HUES48 (cell line): ENCODE measurements at regions not wholly inside any gene's neighbourhood (a gene's known extent, or its start where the extent isn't known, plus 50 kb on each side); places are given as distances from the start of the nearest gene placed in this dataset.

Experiments used
- H3K27ac ChIP-seq: one replicate; pipeline ENCODE4 v1.7.0; 2013; ENCODE audit warnings: low read depth, low read length, inconsistent platforms
- H3K27me3 ChIP-seq: 2 replicates; pipeline ENCODE4 v1.6.1; 2013; ENCODE audit warnings: mild to moderate bottlenecking, low read length; ENCODE audit not compliant: control insufficient read depth, insufficient read depth
- H3K36me3 ChIP-seq: 2 replicates; pipeline ENCODE4 v1.6.1; 2013; ENCODE audit warnings: low read length; ENCODE audit not compliant: control insufficient read depth, insufficient read depth
- H3K4me1 ChIP-seq: 2 replicates; pipeline ENCODE4 v1.6.1; 2013; ENCODE audit warnings: mild to moderate bottlenecking, low read length; ENCODE audit not compliant: control insufficient read depth, insufficient read depth
- H3K4me3 ChIP-seq: 2 replicates; pipeline ENCODE4 v1.5.1; 2013; ENCODE audit warnings: mild to moderate bottlenecking, low read depth, low read length
- H3K9ac ChIP-seq: 2 replicates; pipeline ENCODE4 v1.6.1; 2013; ENCODE audit warnings: mild to moderate bottlenecking, low read depth, low read length, moderate library complexity
- H3K9me3 ChIP-seq: 2 replicates; pipeline ENCODE4 v1.6.1; 2013; ENCODE audit warnings: low read length; ENCODE audit not compliant: control insufficient read depth, insufficient read depth

GRCh38 chr2:236820763-236821344, 251.2 kb downstream of the ACKR3 start:
- H3K27ac ChIP-seq = no peak overlapping the region
- H3K4me1 ChIP-seq = peaks cover 27% of the 10 kb centered on the region
- H3K9ac ChIP-seq = no peak overlapping the region
- H3K36me3 ChIP-seq = no peaks in the 10 kb centered on the region
- no peaks in the 10 kb centered on the region for H3K27me3 ChIP-seq
- no peaks in the 10 kb centered on the region for H3K9me3 ChIP-seq
- no peak overlapping the region for H3K4me3 ChIP-seq

GRCh38 chr2:236823041-236823629, 253.5 kb downstream of the ACKR3 start:
- no peak overlapping the region for H3K9ac ChIP-seq
- peaks cover 48% of the 10 kb centered on the region for H3K4me1 ChIP-seq
- no peaks in the 10 kb centered on the region for H3K36me3 ChIP-seq
- peak overlapping the region; percentile 46 for H3K27ac ChIP-seq
- no peaks in the 10 kb centered on the region for H3K9me3 ChIP-seq
- H3K4me3 ChIP-seq = no peak overlapping the region
- H3K27me3 ChIP-seq = no peaks in the 10 kb centered on the region

GRCh38 chr2:236823963-236824362, 254.3 kb downstream of the ACKR3 start:
- Histone ChIP-seq H3K9ac (no peak overlapping the region), H3K27ac (peak overlapping the region; percentile 46), H3K4me3 (no peak overlapping the region), H3K9me3 (no peaks in the 10 kb centered on the region), H3K36me3 (no peaks in the 10 kb centered on the region), H3K4me1 (peaks cover 55% of the 10 kb centered on the region), H3K27me3 (no peaks in the 10 kb centered on the region)

- H3K36me3 ChIP-seq = no peaks in the 10 kb centered on the region
- H3K9me3 ChIP-seq = no peaks in the 10 kb centered on the region
- H3K27me3 ChIP-seq = no peaks in the 10 kb centered on the region
- H3K9ac ChIP-seq = no peak overlapping the region
- no peak overlapping the region for H3K27ac ChIP-seq
- H3K4me3 ChIP-seq = no peak overlapping the region
- H3K4me1 ChIP-seq = peaks cover 55% of the 10 kb centered on the region
Observed at GRCh38 chr2:236824836-236825235, 255.2 kb downstream of the ACKR3 start.

- Histone ChIP-seq H3K9ac (no peak overlapping the region), H3K36me3 (no peaks in the 10 kb centered on the region), H3K4me3 (no peak overlapping the region), H3K27me3 (no peaks in the 10 kb centered on the region), H3K4me1 (peaks cover 55% of the 10 kb centered on the region), H3K27ac (no peak overlapping the region), H3K9me3 (no peaks in the 10 kb centered on the region)
Observed at GRCh38 chr2:236825989-236826510, 256.4 kb downstream of the ACKR3 start.

GRCh38 chr2:236826606-236827156, 257.1 kb downstream of the ACKR3 start:
- H3K9ac ChIP-seq = no peak overlapping the region
- H3K4me1 ChIP-seq = peaks cover 55% of the 10 kb centered on the region
- H3K4me3 ChIP-seq = no peak overlapping the region
- H3K9me3 ChIP-seq = no peaks in the 10 kb centered on the region
- H3K36me3 ChIP-seq = no peaks in the 10 kb centered on the region
- H3K27me3 ChIP-seq = no peaks in the 10 kb centered on the region
- H3K27ac ChIP-seq = no peak overlapping the region

- Histone ChIP-seq H3K36me3 (no peaks in the 10 kb centered on the region), H3K27me3 (no peaks in the 10 kb centered on the region), H3K9ac (no peak overlapping the region), H3K4me1 (peaks cover 55% of the 10 kb centered on the region), H3K27ac (peak overlapping the region; percentile 14), H3K4me3 (no peak overlapping the region), H3K9me3 (no peaks in the 10 kb centered on the region)
Observed at GRCh38 chr2:236827997-236828396, 257.7 kb upstream of the COPS8 start.

GRCh38 chr2:236828820-236829219, 256.9 kb upstream of the COPS8 start:
- Histone ChIP-seq H3K27ac (no peak overlapping the region), H3K4me1 (peaks cover 47% of the 10 kb centered on the region), H3K9me3 (no peaks in the 10 kb centered on the region), H3K36me3 (no peaks in the 10 kb centered on the region), H3K27me3 (no peaks in the 10 kb centered on the region), H3K9ac (no peak overlapping the region), H3K4me3 (no peak overlapping the region)

- Histone ChIP-seq H3K9me3 (peaks cover 10% of the 10 kb centered on the region), H3K27me3 (no peaks in the 10 kb centered on the region), H3K4me3 (no peak overlapping the region), H3K27ac (no peak overlapping the region), H3K4me1 (peaks cover 27% of the 10 kb centered on the region), H3K9ac (no peak overlapping the region), H3K36me3 (no peaks in the 10 kb centered on the region)
Observed at GRCh38 chr2:236830926-236831325, 254.8 kb upstream of the COPS8 start.

GRCh38 chr2:236831698-236832097, 254.0 kb upstream of the COPS8 start:
- peaks cover 19% of the 10 kb centered on the region for H3K4me1 ChIP-seq
- no peaks in the 10 kb centered on the region for H3K27me3 ChIP-seq
- peaks cover 11% of the 10 kb centered on the region for H3K9me3 ChIP-seq
- H3K27ac ChIP-seq = no peak overlapping the region
- no peak overlapping the region for H3K9ac ChIP-seq
- no peaks in the 10 kb centered on the region for H3K36me3 ChIP-seq
- no peak overlapping the region for H3K4me3 ChIP-seq

- no peak overlapping the region for H3K9ac ChIP-seq
- no peaks in the 10 kb centered on the region for H3K36me3 ChIP-seq
- no peaks in the 10 kb centered on the region for H3K27me3 ChIP-seq
- H3K27ac ChIP-seq = no peak overlapping the region
- peaks cover 11% of the 10 kb centered on the region for H3K9me3 ChIP-seq
- 0 out of 2 replicates have a peak, but pooled peaks cover 2% of the 10 kb centered on the region for H3K4me1 ChIP-seq
- H3K4me3 ChIP-seq = no peak overlapping the region
Observed at GRCh38 chr2:236833501-236834073, 252.1 kb upstream of the COPS8 start.
